ENCODE measurements at regions not wholly inside any gene's neighbourhood (a gene's known extent, or its start where the extent isn't known, plus 50 kb on each side); places are given as distances from the start of the nearest gene placed in this dataset.

- no peak overlapping the region for H3K4me3 ChIP-seq (ENCODE audit: low read depth, low read length, poor library complexity, severe bottlenecking)
- DNase-seq (ENCODE audit: low spot score), result peak; percentile 17
- ChIA-PET POLR2A (ENCODE audit: low non-redundant PET) (no interaction called here), CTCF (no interaction called here)
- intact Hi-C loops (cut with micrococcal nuclease; ENCODE audit: unreplicated experiment), result no loop called here
- no peaks in the 10 kb centered on the region for H3K36me3 ChIP-seq (ENCODE audit: insufficient read depth, low read length, poor library complexity, severe bottlenecking)
- no peak for TF ChIP-seq EZH2 (IDR thresholded peaks at IDR 0.05; ENCODE audit: borderline replicate concordance, low read depth, low read length, poor library complexity, severe bottlenecking)
- TF ChIP-seq, protein P1, sequence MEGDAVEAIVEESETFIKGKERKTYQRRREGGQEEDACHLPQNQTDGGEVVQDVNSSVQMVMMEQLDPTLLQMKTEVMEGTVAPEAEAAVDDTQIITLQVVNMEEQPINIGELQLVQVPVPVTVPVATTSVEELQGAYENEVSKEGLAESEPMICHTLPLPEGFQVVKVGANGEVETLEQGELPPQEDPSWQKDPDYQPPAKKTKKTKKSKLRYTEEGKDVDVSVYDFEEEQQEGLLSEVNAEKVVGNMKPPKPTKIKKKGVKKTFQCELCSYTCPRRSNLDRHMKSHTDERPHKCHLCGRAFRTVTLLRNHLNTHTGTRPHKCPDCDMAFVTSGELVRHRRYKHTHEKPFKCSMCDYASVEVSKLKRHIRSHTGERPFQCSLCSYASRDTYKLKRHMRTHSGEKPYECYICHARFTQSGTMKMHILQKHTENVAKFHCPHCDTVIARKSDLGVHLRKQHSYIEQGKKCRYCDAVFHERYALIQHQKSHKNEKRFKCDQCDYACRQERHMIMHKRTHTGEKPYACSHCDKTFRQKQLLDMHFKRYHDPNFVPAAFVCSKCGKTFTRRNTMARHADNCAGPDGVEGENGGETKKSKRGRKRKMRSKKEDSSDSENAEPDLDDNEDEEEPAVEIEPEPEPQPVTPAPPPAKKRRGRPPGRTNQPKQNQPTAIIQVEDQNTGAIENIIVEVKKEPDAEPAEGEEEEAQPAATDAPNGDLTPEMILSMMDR (conservative IDR thresholded peaks at IDR 0.05; ENCODE audit: low read depth, low read length), result no peak
- H3K9me3 ChIP-seq (ENCODE audit: low read depth, low read length, poor library complexity, severe bottlenecking), result no peaks in the 10 kb centered on the region
- H3K27me3 ChIP-seq (replicated peaks; ENCODE audit: insufficient read depth, low read depth, low read length, poor library complexity), result peaks cover 7% of the 10 kb centered on the region
- BruUV-seq (replicated peaks), result no TSS peak
- H3K27ac ChIP-seq (ENCODE audit: low read depth, low read length, poor library complexity, severe bottlenecking), result no peak overlapping the region
- H3K4me1 ChIP-seq (ENCODE audit: insufficient read depth, low read length, poor library complexity, severe bottlenecking), result no peaks in the 10 kb centered on the region
These were observed 514.2 kb downstream of the TFEC start for GRCh38 chr7:115516341-115516740.

GRCh38 chr7:115511330-115511729 is 519.2 kb downstream of the TFEC start:
- POLR2A ChIA-PET (ENCODE audit: low non-redundant PET), result no interaction called here
- Histone ChIP-seq H3K27me3 (replicated peaks; ENCODE audit: insufficient read depth, low read depth, low read length, poor library complexity) (peaks cover 26% of the 10 kb centered on the region), H3K4me3 (ENCODE audit: low read depth, low read length, poor library complexity, severe bottlenecking) (no peak overlapping the region), H3K9me3 (ENCODE audit: low read depth, low read length, poor library complexity, severe bottlenecking) (no peaks in the 10 kb centered on the region), H3K4me1 (ENCODE audit: insufficient read depth, low read length, poor library complexity, severe bottlenecking) (no peaks in the 10 kb centered on the region), H3K27ac (ENCODE audit: low read depth, low read length, poor library complexity, severe bottlenecking) (no peak overlapping the region), H3K36me3 (ENCODE audit: insufficient read depth, low read length, poor library complexity, severe bottlenecking) (no peaks in the 10 kb centered on the region)
- CTCF ChIA-PET, result no interaction called here
- TF ChIP-seq, protein P1 (conservative IDR thresholded peaks at IDR 0.05; ENCODE audit: low read depth, low read length), result no peak
- no peak for TF ChIP-seq EZH2 (IDR thresholded peaks at IDR 0.05; ENCODE audit: borderline replicate concordance, low read depth, low read length, poor library complexity, severe bottlenecking)
- DNase-seq (ENCODE audit: low spot score), result no peak
- intact Hi-C loops (cut with micrococcal nuclease; ENCODE audit: unreplicated experiment), result no loop called here
- no TSS peak for BruUV-seq (replicated peaks)

DNA sequence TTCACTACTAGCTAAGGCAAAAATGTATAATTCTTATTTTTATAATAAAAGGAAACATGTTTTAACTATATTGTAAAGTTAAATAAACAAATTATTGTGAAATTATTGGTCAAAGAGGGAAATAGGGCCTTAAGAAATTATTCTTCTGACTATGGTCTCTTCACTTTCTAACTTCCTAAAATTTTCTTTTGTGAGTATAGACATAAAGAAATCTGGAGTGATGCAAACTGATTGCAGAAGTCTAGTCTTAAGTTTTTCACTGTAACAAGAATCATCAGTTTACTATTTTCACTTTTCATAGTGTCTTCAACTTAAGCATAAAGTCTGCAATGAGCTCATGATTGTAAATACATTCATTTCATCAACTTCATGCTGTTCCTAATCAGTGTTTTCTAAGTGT is 525.4 kb downstream of the TFEC start:
- no peaks in the 10 kb centered on the region for H3K4me1 ChIP-seq (ENCODE audit: insufficient read depth, low read length, poor library complexity, severe bottlenecking)
- no peak for TF ChIP-seq EZH2 (IDR thresholded peaks at IDR 0.05; ENCODE audit: borderline replicate concordance, low read depth, low read length, poor library complexity, severe bottlenecking)
- TF ChIP-seq, protein P1 (conservative IDR thresholded peaks at IDR 0.05; ENCODE audit: low read depth, low read length), result no peak
- no TSS peak for BruUV-seq (replicated peaks)
- no peak overlapping the region for H3K27ac ChIP-seq (ENCODE audit: low read depth, low read length, poor library complexity, severe bottlenecking)
- intact Hi-C loops (cut with micrococcal nuclease; ENCODE audit: unreplicated experiment), result no loop called here
- peaks cover 54% of the 10 kb centered on the region for H3K27me3 ChIP-seq (replicated peaks; ENCODE audit: insufficient read depth, low read depth, low read length, poor library complexity)
- ChIA-PET POLR2A (ENCODE audit: low non-redundant PET) (no interaction called here), CTCF (no interaction called here)
- H3K4me3 ChIP-seq (ENCODE audit: low read depth, low read length, poor library complexity, severe bottlenecking), result no peak overlapping the region
- no peak for DNase-seq (ENCODE audit: low spot score)
- H3K9me3 ChIP-seq (ENCODE audit: low read depth, low read length, poor library complexity, severe bottlenecking), result no peaks in the 10 kb centered on the region
- no peaks in the 10 kb centered on the region for H3K36me3 ChIP-seq (ENCODE audit: insufficient read depth, low read length, poor library complexity, severe bottlenecking)

Data from A673 (cell line).